Panc1 (cell line): ENCODE measurements at regions not wholly inside any gene's neighbourhood (a gene's known extent, or its start where the extent isn't known, plus 50 kb on each side); places are given as distances from the start of the nearest gene placed in this dataset.

Experiments used
- ATAC-seq: fragments of 200-7000 bp; cut with Tn5 transposase; 2 replicates; pipeline ENCODE4 v1.9.1; 2020; ENCODE audit warnings: mild to moderate bottlenecking, moderate library complexity
- BruUV-seq: library from RNA; stranded (reverse); fragments of 400-500 nt; replicated peaks from 2 replicates; lab custom pipeline; 2021; lab: Mats Ljungman, UMichigan
- CTCF ChIA-PET: fragments of 300-600 bp; sonication (Branson Sonifier 250); formaldehyde crosslinking; loops from one replicate; lab custom pipeline; 2022; ENCODE audit warnings: antibody characterized with exemption; lab: Charles Lee
- POLR2A ChIA-PET: fragments of 300-600 bp; sonication (Branson Sonifier 250); formaldehyde crosslinking; loops from one replicate; lab custom pipeline; 2022; ENCODE audit warnings: antibody characterized with exemption; lab: Charles Lee
- DNase-seq: peaks from one replicate; pipeline ENCODE4 v3.0.0-alpha.2; 2010; ENCODE audit warnings: low read depth, low spot score
- H3K27ac ChIP-seq: 2 replicates; pipeline ENCODE4 v1.5.1; 2011; ENCODE audit warnings: mild to moderate bottlenecking, low read length, inconsistent platforms
- H3K27me3 ChIP-seq: fragments of 200-500 bp; sonication (Bioruptor generic); 2 replicates; pipeline ENCODE4 v1.6.0; 2014; ENCODE audit warnings: low read length, inconsistent platforms; ENCODE audit not compliant: control insufficient read depth, insufficient read depth
- H3K36me3 ChIP-seq: fragments of 200-500 bp; sonication (Bioruptor generic); 2 replicates; pipeline ENCODE4 v1.5.1; 2014; ENCODE audit warnings: inconsistent platforms, mild to moderate bottlenecking, low read length, moderate library complexity; ENCODE audit not compliant: control insufficient read depth, insufficient read depth
- H3K4me1 ChIP-seq: 2 replicates; pipeline ENCODE4 v1.5.1; 2011; ENCODE audit warnings: inconsistent platforms, mild to moderate bottlenecking, low read length, moderate library complexity; ENCODE audit not compliant: control insufficient read depth, insufficient read depth
- H3K4me3 ChIP-seq, 2 experiments: 2 replicates each; pipeline ENCODE4 v1.5.1; 2011 to 2012; ENCODE audit warnings: low read depth in 2 of 2, low read length in 2 of 2, mild to moderate bottlenecking in 2 of 2, inconsistent platforms in 1 of 2, moderate library complexity in 1 of 2
- H3K9me3 ChIP-seq: fragments of 200-500 bp; sonication (Bioruptor generic); 2 replicates; pipeline ENCODE4 v1.5.1; 2014; ENCODE audit warnings: low read depth, mild to moderate bottlenecking, inconsistent platforms, low read length, moderate library complexity; ENCODE audit not compliant: control insufficient read depth, insufficient read depth
- CTCF ChIP-seq: fragments of 450-650 bp; IDR thresholded peaks from 2 replicates; pipeline ENCODE4 v1.5.1; 2017; ENCODE audit warnings: mild to moderate bottlenecking
- POLR2AphosphoS5 ChIP-seq: IDR thresholded peaks from 2 replicates; pipeline ENCODE4 v1.6.1; 2012; ENCODE audit warnings: mild to moderate bottlenecking, low read depth, low read length, moderate library complexity
- REST ChIP-seq, 2 experiments: IDR thresholded peaks; 2 replicates each; pipeline ENCODE4 v1.6.1; 2011 to 2012; ENCODE audit warnings: low read depth in 2 of 2, control low read depth in 1 of 2, low read length in 1 of 2, mild to moderate bottlenecking in 1 of 2, moderate library complexity in 1 of 2; ENCODE audit not compliant: insufficient read depth in 1 of 2
- SIN3A ChIP-seq: IDR thresholded peaks from 2 replicates; pipeline ENCODE4 v1.6.1; 2012; ENCODE audit warnings: low read depth, mild to moderate bottlenecking, low read length, moderate library complexity, borderline replicate concordance; ENCODE audit not compliant: insufficient read depth
- TCF7L2 ChIP-seq: IDR thresholded peaks from 2 replicates; pipeline ENCODE4 v1.6.1; 2011; ENCODE audit warnings: mild to moderate bottlenecking, low read depth, low read length, inconsistent platforms
- in situ Hi-C: cut with HindIII; loops from 2 replicates; pipeline ENCODE4 v1.10.0; 2016; ENCODE audit warnings: low sequenced_read_pairs, low pct_unique_long_range_greater_than_20kb
- intact Hi-C: fragments of 100-400 bp; cut with micrococcal nuclease; formaldehyde crosslinking; loops from one replicate; pipeline ENCODE4 v1.10.0; 2022; ENCODE audit not compliant: unreplicated experiment

- in situ Hi-C loops = no loop called here
- CTCF ChIA-PET = no interaction called here
- ATAC-seq = no peak
These were observed 480.7 kb downstream of the PRKD1 start for GRCh38 chr14:29446971-29447370.

GRCh38 chr14:29451941-29452340, 475.7 kb downstream of the PRKD1 start:
- in situ Hi-C loops = no loop called here
- TF ChIP-seq CTCF = no peak
- TF ChIP-seq POLR2AphosphoS5 = no peak
- no peak for TF ChIP-seq TCF7L2
- TF ChIP-seq SIN3A = no peak
- no peak for TF ChIP-seq REST (IDR thresholded peaks at IDR 0.05; ENCODE audit: insufficient read depth in 1 of 2, low read depth in 2 of 2, low read length in 1 of 2)
- ChIA-PET POLR2A (interaction anchor here (0.6 kb wide), 1 partner anchor 216 kb away, joined by 3 read pairs; no protein-coding TSS in a partner anchor), CTCF (no interaction called here)
- Histone ChIP-seq H3K27me3 (no peaks in the 10 kb centered on the region; the same call in 1 of the 2 replicates), H3K36me3 (no peaks in the 10 kb centered on the region), H3K4me1 (no peaks in the 10 kb centered on the region), H3K27ac (no peak overlapping the region), H3K4me3 (no peak overlapping the region), H3K9me3 (no peaks in the 10 kb centered on the region)
- ATAC-seq (no peak), DNase-seq (no peak)
- intact Hi-C loops = no loop called here
- no TSS peak for BruUV-seq

More at GRCh38 chr14:29446971-29447370, 480.7 kb downstream of the PRKD1 start:
- Histone ChIP-seq H3K9me3 (no peaks in the 10 kb centered on the region), H3K27ac (no peak overlapping the region), H3K36me3 (no peaks in the 10 kb centered on the region), H3K4me3 (no peak overlapping the region), H3K27me3 (no peaks in the 10 kb centered on the region; the same call in 1 of the 2 replicates), H3K4me1 (no peaks in the 10 kb centered on the region)
- TF ChIP-seq SIN3A (no peak), POLR2AphosphoS5 (no peak), TCF7L2 (no peak), CTCF (no peak), REST (IDR thresholded peaks at IDR 0.05; ENCODE audit: insufficient read depth in 1 of 2, low read depth in 2 of 2, low read length in 1 of 2) (no peak)
- DNase-seq = no peak
- POLR2A ChIA-PET = no interaction called here
- intact Hi-C loops = no loop called here
- BruUV-seq = no TSS peak
